ENCODE measurements at regions not wholly inside any gene's neighbourhood (a gene's known extent, or its start where the extent isn't known, plus 50 kb on each side); places are given as distances from the start of the nearest gene placed in this dataset.

DNA sequence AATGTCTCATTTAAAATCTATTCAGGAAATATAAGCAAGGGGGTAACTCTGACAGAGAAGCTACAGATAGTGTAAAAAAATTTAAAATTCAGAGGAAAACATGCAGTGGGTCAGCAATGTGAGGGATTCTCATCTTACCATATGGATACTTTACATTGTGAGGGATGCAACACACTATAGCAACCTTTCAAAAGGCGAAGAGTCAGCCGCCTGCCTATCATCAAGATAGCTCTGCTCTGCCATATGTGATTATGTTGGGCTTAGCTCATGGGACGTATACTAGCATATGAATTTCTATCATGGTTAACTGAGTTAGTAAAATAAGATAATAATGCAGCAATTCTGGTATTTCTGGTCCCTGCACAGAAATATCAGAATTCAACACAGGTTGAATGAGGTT lies 130.9 kb downstream of the MAP3K7 start:
- TF ChIP-seq ZFX (IDR thresholded peaks at IDR 0.05; ENCODE audit: borderline replicate concordance), result no peak
- H3K27ac ChIP-seq, result no peak overlapping the region

DNA sequence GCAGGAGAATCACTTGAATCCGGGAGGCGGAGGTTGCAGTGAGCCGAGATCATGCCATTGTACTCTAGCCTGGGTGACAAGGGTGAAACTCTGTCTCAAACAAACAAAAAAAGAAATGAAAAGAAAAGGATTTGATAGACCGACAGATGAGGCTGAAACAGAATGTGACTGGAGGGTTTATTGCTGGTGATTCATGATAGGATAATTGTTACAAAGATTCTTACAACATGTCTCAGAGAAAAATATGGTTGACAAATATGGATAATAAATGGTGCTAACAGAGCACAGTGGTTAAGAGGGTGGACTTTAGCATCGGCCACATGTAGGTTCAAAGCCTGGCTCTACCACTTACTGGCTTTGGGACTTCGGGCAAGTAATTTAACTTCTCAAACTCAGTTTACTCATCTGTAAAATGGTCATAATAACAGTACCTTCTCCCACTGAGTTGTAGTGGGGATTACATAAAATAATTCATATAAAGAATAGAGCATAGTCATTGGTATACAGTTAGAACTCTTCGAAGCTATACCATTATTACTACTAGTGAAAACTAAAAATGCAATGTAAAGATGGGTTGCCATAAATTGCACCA lies 131.9 kb downstream of the MAP3K7 start:
- TF ChIP-seq ZFX (IDR thresholded peaks at IDR 0.05; ENCODE audit: borderline replicate concordance), result no peak
- TF ChIP-seq, protein P1, sequence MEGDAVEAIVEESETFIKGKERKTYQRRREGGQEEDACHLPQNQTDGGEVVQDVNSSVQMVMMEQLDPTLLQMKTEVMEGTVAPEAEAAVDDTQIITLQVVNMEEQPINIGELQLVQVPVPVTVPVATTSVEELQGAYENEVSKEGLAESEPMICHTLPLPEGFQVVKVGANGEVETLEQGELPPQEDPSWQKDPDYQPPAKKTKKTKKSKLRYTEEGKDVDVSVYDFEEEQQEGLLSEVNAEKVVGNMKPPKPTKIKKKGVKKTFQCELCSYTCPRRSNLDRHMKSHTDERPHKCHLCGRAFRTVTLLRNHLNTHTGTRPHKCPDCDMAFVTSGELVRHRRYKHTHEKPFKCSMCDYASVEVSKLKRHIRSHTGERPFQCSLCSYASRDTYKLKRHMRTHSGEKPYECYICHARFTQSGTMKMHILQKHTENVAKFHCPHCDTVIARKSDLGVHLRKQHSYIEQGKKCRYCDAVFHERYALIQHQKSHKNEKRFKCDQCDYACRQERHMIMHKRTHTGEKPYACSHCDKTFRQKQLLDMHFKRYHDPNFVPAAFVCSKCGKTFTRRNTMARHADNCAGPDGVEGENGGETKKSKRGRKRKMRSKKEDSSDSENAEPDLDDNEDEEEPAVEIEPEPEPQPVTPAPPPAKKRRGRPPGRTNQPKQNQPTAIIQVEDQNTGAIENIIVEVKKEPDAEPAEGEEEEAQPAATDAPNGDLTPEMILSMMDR (IDR thresholded peaks at IDR 0.05), result no peak
- no peak overlapping the region for H3K27ac ChIP-seq

DNA sequence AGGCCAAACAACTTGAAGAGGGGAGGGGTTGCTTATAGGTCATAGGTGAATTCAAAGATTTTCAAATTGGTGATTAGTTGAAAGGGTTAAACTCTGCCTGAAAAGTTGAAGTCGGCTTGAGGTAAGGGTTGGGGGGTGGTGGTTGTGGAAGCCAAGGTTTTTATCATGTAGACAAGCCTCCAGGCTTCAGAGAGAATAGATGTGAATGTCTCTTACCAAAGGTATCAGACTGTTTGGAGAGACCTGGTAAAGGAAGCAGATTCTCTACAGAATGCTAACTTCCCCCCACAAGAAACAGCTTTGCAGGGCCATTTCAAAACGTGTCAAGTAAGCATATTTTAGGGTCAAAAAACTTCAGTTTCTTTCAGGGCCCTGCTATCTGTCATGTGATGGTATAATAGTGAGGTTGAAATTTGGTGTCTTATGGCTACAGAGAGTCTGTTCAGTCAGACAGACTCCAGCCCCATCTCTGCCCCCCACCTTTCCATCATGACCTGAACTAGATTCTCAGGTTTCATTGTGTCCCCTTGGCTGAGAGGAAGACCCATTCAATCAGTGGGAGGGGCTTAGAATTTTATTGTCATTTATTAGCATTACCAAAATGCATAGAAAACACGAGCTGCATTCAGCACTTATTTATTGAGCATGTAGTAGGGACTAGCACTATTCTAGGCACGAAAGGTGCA lies 136.5 kb downstream of the MAP3K7 start:
- TF ChIP-seq, protein P1 (IDR thresholded peaks at IDR 0.05), result no peak
- TF ChIP-seq ZFX (IDR thresholded peaks at IDR 0.05; ENCODE audit: borderline replicate concordance), result no peak
- H3K27ac ChIP-seq, result no peak overlapping the region

DNA sequence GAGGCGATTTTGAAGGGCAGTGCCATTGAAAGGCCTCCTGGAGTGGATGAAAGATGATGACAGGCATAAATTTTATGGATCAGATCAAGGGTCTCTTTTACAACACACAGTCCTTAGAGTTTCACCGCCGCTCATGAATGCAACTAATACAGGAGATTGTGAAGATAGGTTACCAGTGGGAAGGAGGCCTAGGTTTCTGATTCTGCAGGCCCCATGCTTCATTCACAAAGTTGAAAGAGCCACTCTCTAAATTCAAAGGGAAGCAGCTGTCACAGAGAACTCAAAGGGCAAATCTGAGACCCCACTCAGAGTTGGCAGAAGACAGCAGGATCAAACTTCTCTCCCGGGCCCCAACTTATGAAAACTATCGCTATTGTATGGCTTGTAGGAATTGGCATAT lies 137.6 kb downstream of the MAP3K7 start:
- no peak overlapping the region for H3K27ac ChIP-seq
- TF ChIP-seq, protein P1 (IDR thresholded peaks at IDR 0.05), result no peak
- TF ChIP-seq ZFX (IDR thresholded peaks at IDR 0.05; ENCODE audit: borderline replicate concordance), result no peak

DNA sequence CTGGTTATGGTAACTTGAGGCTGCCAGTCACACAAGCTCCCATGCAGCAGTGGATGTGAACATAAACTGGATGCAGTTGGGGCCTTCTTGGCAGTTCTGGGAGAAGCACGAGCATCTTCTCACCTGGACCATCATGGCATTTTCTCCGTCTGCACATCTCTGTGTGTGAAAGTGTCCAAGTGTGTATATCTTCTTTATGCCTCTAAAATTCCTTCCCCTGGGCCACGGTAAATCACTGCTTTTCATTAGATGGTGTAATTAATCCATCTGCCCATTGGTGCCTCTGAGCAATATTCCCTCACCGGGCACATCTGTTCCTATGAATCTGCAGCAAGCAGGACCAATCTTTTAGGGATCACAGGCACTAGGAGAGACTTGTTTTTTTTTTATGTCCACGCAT lies 138.0 kb downstream of the MAP3K7 start:
- no peak for TF ChIP-seq ZFX (IDR thresholded peaks at IDR 0.05; ENCODE audit: borderline replicate concordance)
- TF ChIP-seq, protein P1 (IDR thresholded peaks at IDR 0.05), result no peak
- no peak overlapping the region for H3K27ac ChIP-seq

DNA sequence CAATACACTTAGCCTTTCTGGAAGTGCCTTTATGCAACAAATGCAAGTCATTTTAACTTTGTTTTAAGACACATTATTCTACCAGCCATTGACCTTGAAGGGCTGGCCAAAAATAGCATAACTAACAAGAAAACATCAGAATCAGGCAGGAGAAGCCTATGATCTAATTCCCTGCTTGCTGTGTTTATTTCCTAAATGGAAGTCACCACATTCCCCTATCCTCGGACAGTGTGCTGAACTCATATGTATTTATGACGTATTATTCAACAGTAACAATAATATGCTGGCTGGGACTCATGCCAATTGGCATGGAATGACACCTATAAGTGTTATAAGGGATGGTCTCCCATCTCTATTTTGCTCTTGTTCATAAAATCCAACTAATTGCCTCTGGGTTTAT lies 140.7 kb downstream of the MAP3K7 start:
- no peak overlapping the region for H3K27ac ChIP-seq
- no peak for TF ChIP-seq ZFX (IDR thresholded peaks at IDR 0.05; ENCODE audit: borderline replicate concordance)
- TF ChIP-seq, protein P1 (IDR thresholded peaks at IDR 0.05), result no peak

DNA sequence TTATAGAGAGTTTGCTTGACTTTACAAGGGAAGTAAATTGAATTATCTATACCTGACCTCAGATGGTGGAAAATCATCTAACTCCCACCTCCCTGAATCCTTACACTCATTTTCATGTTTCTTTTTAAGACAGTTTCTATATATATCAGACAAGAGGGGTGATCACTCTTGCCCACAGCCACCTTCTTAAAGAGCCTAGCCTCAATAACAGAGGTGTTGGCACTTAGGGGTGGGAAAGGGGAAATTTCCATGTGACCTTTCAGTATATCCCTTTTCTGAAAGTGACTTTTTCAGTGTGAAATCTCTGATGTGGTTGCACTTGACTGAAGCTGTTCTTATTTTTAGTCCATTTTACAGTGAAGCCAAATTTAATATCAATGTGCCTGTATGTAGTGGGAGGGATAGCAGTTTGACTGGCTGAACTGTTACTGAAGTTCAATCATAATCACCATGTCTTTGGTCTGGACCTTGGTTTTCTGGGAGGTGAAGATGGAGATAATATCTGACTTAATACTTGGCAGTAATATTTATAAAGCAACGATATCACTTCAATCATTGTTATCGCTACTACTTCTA lies 141.3 kb downstream of the MAP3K7 start:
- no peak overlapping the region for H3K27ac ChIP-seq
- TF ChIP-seq ZFX (IDR thresholded peaks at IDR 0.05; ENCODE audit: borderline replicate concordance), result no peak
- TF ChIP-seq, protein P1 (IDR thresholded peaks at IDR 0.05), result no peak

Data from 22Rv1 (cell line).